ENCODE measurements at regions not wholly inside any gene's neighbourhood (a gene's known extent, or its start where the extent isn't known, plus 50 kb on each side); places are given as distances from the start of the nearest gene placed in this dataset.

DNA sequence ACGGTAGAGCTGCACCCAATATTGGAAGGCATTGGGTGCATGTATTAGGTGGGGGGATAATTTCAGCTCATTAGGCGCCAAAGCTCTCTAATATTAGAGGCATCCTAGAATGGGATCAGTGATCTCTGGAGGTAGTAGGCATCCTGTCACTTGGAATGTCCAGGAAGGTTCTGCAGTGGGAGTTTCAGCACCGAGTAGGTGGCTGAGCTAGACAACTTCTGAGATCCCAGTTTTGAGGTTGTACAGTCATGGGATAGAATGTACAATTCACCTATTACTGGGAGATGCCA lies 210.9 kb downstream of the MYCN start:
- no peak for DNase-seq (ENCODE audit: low spot score)
- TF ChIP-seq, protein P1, sequence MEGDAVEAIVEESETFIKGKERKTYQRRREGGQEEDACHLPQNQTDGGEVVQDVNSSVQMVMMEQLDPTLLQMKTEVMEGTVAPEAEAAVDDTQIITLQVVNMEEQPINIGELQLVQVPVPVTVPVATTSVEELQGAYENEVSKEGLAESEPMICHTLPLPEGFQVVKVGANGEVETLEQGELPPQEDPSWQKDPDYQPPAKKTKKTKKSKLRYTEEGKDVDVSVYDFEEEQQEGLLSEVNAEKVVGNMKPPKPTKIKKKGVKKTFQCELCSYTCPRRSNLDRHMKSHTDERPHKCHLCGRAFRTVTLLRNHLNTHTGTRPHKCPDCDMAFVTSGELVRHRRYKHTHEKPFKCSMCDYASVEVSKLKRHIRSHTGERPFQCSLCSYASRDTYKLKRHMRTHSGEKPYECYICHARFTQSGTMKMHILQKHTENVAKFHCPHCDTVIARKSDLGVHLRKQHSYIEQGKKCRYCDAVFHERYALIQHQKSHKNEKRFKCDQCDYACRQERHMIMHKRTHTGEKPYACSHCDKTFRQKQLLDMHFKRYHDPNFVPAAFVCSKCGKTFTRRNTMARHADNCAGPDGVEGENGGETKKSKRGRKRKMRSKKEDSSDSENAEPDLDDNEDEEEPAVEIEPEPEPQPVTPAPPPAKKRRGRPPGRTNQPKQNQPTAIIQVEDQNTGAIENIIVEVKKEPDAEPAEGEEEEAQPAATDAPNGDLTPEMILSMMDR (IDR thresholded peaks at IDR 0.05): no peak
- H3K9me3 ChIP-seq: no peaks in the 10 kb centered on the region
- no peaks in the 10 kb centered on the region for H3K4me1 ChIP-seq
- no peak overlapping the region for H3K27ac ChIP-seq
- H3K36me3 ChIP-seq: no peaks in the 10 kb centered on the region
- no peaks in the 10 kb centered on the region for H3K27me3 ChIP-seq
- no peak overlapping the region for H3K4me3 ChIP-seq

DNA sequence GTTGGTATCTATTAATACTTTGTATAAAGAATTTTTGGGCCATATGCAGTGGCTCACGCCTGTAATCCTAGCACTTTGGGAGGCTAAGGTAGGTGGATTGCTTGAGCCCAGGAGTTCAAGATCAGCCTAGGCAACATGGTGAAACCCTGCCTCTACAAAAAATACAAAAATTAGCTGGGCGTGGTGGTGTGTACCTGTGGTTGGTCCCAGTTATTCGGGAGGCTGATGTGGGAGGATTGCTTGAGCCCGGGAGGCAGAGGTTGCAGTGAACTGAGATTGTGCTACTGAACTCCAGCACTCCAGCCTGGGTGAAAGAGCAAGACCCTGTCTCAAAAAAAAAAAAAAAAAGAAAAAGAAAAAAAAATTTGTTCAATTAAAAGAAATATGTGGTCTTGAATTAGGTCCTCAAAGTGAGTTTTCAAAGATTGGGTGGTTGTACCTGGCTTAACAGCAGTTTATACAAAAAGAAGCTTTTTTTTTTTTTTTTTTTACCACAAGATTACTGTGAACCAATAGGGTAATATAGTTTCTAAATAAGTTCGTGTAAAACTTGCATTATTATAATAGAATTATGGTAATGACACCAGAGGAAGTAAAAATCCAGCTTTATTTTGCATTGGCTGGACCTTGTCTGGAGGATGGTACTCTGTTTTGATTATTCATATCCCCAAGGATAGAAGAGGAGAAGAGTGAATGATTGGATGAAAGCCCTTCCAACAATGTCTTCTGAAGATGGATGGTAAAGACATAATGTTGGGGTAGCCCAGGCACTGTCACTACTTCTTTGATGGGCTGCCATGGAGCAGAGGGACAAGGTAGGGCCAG lies 210.3 kb downstream of the MYCN start:
- no peak overlapping the region for H3K4me3 ChIP-seq
- H3K4me1 ChIP-seq: no peaks in the 10 kb centered on the region
- no peaks in the 10 kb centered on the region for H3K9me3 ChIP-seq
- no peaks in the 10 kb centered on the region for H3K36me3 ChIP-seq
- no peaks in the 10 kb centered on the region for H3K27me3 ChIP-seq
- no peak for DNase-seq (ENCODE audit: low spot score)
- no peak overlapping the region for H3K27ac ChIP-seq
- TF ChIP-seq, protein P1 (IDR thresholded peaks at IDR 0.05): no peak

DNA sequence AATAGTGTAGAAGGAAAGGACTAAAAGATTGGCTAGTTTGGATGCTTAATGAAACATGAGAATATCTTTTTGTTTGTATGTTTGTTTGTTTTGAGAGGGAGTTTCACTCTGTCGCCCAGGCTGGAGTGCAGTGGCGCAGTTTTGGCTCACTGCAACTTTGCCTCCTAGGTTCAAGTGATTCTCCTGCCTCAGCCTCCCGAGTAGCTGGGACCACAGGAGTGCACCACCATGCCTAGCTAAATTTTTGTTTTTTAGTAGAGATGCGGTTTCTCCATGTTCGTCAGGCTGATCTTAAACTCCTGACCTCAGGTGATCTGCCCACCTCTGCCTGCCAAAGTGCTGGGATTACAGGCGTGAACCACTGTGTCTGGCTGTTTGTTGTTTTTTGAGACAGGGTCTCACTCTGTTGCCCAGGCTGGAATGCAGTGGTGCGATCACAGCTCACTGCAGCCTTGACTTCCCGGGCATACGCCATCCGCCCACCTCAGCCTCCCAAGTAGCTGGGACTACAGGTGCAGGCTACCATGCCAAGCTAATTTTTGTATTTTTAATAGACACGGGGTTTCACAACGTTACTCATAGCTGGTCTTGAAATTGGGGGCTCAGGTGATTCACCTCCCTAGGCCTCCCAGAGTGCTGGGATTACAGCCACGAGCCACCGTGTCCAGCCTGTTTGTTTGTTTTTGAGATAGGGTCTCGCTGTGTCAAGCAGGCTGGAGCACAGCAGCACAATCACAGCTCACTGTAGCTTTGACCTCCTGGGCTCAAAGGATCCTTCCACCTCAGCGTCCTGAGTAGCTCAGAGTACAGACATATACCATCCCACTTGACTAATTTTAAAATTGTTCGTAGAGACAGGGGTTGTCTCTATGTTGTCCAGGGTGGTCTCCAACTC lies 209.2 kb downstream of the MYCN start:
- Histone ChIP-seq H3K4me3 (no peak overlapping the region), H3K36me3 (no peaks in the 10 kb centered on the region), H3K27ac (no peak overlapping the region), H3K9me3 (no peaks in the 10 kb centered on the region), H3K27me3 (no peaks in the 10 kb centered on the region), H3K4me1 (no peaks in the 10 kb centered on the region)
- DNase-seq (ENCODE audit: low spot score): no peak
- TF ChIP-seq, protein P1 (IDR thresholded peaks at IDR 0.05): no peak

DNA sequence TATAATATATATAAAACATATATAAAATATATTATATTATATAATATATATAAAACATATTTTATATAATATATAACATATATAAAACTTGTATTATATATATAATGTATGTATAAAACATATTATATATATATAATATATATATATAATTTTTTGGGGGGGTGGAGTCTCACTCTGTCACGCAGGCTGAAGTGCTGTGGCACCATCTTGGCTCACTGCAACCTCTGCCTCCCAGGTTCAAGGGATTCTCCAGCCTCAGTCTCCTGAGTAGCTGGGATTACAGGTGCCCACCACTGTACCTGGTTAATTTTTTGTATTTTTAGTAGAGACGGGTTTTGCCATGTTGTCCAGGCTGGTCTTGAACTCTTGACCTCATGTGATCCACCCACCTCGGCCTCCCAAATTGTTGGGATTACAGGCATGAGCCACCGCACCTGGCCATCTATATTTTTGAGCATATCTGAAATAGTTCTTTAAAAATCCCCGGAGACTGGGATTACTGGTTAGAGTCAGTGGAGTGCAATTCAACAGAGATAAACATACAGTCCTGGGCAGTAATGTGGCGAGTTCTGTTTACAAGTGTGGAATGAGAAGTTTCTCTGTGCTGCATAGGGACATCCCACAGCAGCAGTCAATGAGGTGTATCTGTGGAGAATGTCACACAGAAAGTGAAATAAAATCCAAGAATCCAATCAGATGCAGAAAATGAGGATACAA lies 208.4 kb downstream of the MYCN start:
- Histone ChIP-seq H3K27me3 (no peaks in the 10 kb centered on the region), H3K4me1 (no peaks in the 10 kb centered on the region), H3K27ac (no peak overlapping the region), H3K36me3 (no peaks in the 10 kb centered on the region), H3K9me3 (no peaks in the 10 kb centered on the region), H3K4me3 (no peak overlapping the region)
- DNase-seq (ENCODE audit: low spot score): no peak
- TF ChIP-seq, protein P1 (IDR thresholded peaks at IDR 0.05): no peak

DNA sequence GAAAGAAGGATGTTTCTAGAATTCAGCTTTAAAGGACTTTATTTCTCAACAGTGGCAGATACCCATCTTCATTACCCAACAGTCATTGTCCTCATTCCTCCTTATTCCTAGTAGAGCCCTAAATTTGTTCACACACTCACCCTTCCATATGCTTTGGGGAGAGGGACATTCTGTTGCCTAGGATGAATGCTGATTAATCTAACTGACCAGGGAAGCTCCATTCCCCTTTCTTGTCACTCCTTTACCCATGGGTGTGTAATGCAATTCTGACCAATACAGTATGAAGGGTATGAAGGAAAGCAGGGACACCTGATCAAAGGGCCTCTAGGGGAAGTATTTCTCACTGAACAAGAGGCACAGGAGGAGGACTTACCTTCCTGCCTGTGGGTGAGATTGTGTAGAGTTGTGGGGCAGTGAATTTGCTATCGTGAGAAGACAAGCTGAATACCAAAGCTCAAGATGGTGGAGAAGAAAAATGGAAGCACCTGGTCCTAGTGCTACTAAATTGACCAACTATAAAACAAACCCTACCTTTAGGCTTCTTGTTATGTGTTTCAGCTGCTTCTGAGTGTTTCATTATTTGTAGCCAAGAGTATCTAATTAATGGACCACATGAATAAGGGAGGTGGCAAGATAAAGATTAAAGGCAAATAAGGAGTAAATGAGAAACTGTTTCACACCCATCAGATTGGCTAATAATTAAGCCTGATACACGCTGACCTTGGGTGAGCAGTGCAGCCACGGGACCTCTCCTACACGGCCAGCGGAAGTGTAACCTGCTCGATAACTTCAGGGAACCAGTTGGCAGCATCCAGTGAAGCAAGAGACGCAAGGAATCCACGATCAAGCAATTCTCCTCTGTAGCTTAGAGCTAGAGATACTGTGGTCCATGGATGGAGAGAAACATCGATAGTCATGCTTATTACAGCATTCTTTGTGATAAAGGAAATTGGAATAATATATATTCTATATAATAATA lies 202.3 kb downstream of the MYCN start:
- no peak overlapping the region for H3K4me3 ChIP-seq
- no peaks in the 10 kb centered on the region for H3K36me3 ChIP-seq
- H3K9me3 ChIP-seq: no peaks in the 10 kb centered on the region
- H3K4me1 ChIP-seq: no peaks in the 10 kb centered on the region
- DNase-seq (ENCODE audit: low spot score): no peak
- H3K27ac ChIP-seq: no peak overlapping the region
- TF ChIP-seq, protein P1 (IDR thresholded peaks at IDR 0.05): no peak
- H3K27me3 ChIP-seq: no peaks in the 10 kb centered on the region
